Peyer's patch (tissue), 4 donors: ENCODE measurements at regions not wholly inside any gene's neighbourhood (a gene's known extent, or its start where the extent isn't known, plus 50 kb on each side); places are given as distances from the start of the nearest gene placed in this dataset.

Source experiments
- DNase-seq, 3 donors: peaks; one replicate each; pipeline ENCODE4 v3.0.0-alpha.2; 2017 to 2019
- H3K27ac ChIP-seq, 4 donors: fragments of 200-600 bp; sonication (generic); one replicate each; pipeline ENCODE4 v1.5.1; 2016 to 2019
- H3K27me3 ChIP-seq, 2 donors: fragments of 200-600 bp; sonication (generic); one replicate each; pipeline ENCODE4 v1.5.1; 2019
- H3K36me3 ChIP-seq, 3 donors: fragments of 200-600 bp; sonication (generic); one replicate each; pipeline ENCODE4 v1.5.1; 2016 to 2019
- H3K4me1 ChIP-seq, 4 donors: fragments of 200-600 bp; sonication (generic); one replicate each; pipeline ENCODE4 v1.5.1; 2016 to 2019
- H3K4me3 ChIP-seq, 4 donors: fragments of 200-600 bp; sonication (generic); 1 replicate in 3 of 4; 2 replicates in 1 of 4; pipeline ENCODE4 v1.5.1; 2016 to 2019; ENCODE audit warnings: mild to moderate bottlenecking in 1 of 4
- H3K9me3 ChIP-seq, 4 donors: fragments of 200-600 bp; sonication (generic); one replicate each; pipeline ENCODE4 v1.5.1; 2016 to 2019; ENCODE audit warnings: mild to moderate bottlenecking in 1 of 4
- CTCF ChIP-seq, 6 experiments: fragments of 450-650 bp in 4 of 6; fragments of 200-600 bp in 2 of 6; sonication (generic) in 1 of 6; IDR thresholded peaks; one replicate each; pipeline ENCODE4 v1.5.1; 2017 to 2019; ENCODE audit warnings: antibody characterized with exemption in 6 of 6, mild to moderate bottlenecking in 3 of 6, moderate library complexity in 1 of 6
- POLR2A ChIP-seq, 2 donors: fragments of 450-650 bp; IDR thresholded peaks; one replicate each; pipeline ENCODE4 v1.5.1; 2017; ENCODE audit warnings: antibody characterized with exemption in 2 of 2, mild to moderate bottlenecking in 2 of 2, moderate library complexity in 2 of 2

GRCh38 chr7:12091231-12091630 lies 119.9 kb upstream of the TMEM106B start:
- Histone ChIP-seq H3K9me3 (no peaks in the 10 kb centered on the region), H3K27ac (no peak overlapping the region), H3K27me3 (no peaks in the 10 kb centered on the region), H3K36me3 (no peaks in the 10 kb centered on the region), H3K4me1 (no peaks in the 10 kb centered on the region), H3K4me3 (peak overlapping the region in 1 of 4 donors; percentile 19)
- TF ChIP-seq POLR2A (IDR thresholded peaks at IDR 0.05) (no peak), CTCF (IDR thresholded peaks at IDR 0.05) (no peak)
- DNase-seq, result no peak

- H3K4me1 ChIP-seq, result no peaks in the 10 kb centered on the region
- no peak for DNase-seq
- TF ChIP-seq POLR2A (IDR thresholded peaks at IDR 0.05), result no peak
- TF ChIP-seq CTCF (IDR thresholded peaks at IDR 0.05), result no peak
- no peak overlapping the region for H3K27ac ChIP-seq
- no peak overlapping the region for H3K4me3 ChIP-seq
- H3K9me3 ChIP-seq, result no peaks in the 10 kb centered on the region
- no peaks in the 10 kb centered on the region for H3K36me3 ChIP-seq
- H3K27me3 ChIP-seq, result no peaks in the 10 kb centered on the region
Measured at GRCh38 chr7:12092499-12093130, 118.5 kb upstream of the TMEM106B start.

- no peak overlapping the region for H3K4me3 ChIP-seq
- TF ChIP-seq POLR2A (IDR thresholded peaks at IDR 0.05), result no peak
- no peak for TF ChIP-seq CTCF (IDR thresholded peaks at IDR 0.05)
- no peaks in the 10 kb centered on the region for H3K36me3 ChIP-seq
- DNase-seq, result no peak
- H3K9me3 ChIP-seq, result no peaks in the 10 kb centered on the region
- no peaks in the 10 kb centered on the region for H3K4me1 ChIP-seq
- H3K27me3 ChIP-seq, result no peaks in the 10 kb centered on the region
- no peak overlapping the region for H3K27ac ChIP-seq
Measured at GRCh38 chr7:12093365-12093764, 117.7 kb upstream of the TMEM106B start.

GRCh38 chr7:12094365-12094921 lies 116.7 kb upstream of the TMEM106B start:
- TF ChIP-seq POLR2A (IDR thresholded peaks at IDR 0.05) (no peak), CTCF (IDR thresholded peaks at IDR 0.05) (no peak)
- Histone ChIP-seq H3K9me3 (no peaks in the 10 kb centered on the region), H3K27ac (no peak overlapping the region), H3K4me1 (no peaks in the 10 kb centered on the region), H3K4me3 (no peak overlapping the region), H3K27me3 (no peaks in the 10 kb centered on the region), H3K36me3 (no peaks in the 10 kb centered on the region)
- DNase-seq, result no peak

GRCh38 chr7:12102126-12102525 lies 109.0 kb upstream of the TMEM106B start:
- Histone ChIP-seq H3K4me1 (no peaks in the 10 kb centered on the region), H3K9me3 (no peaks in the 10 kb centered on the region), H3K4me3 (no peak overlapping the region), H3K36me3 (no peaks in the 10 kb centered on the region), H3K27ac (no peak overlapping the region), H3K27me3 (no peaks in the 10 kb centered on the region)
- DNase-seq, result no peak
- TF ChIP-seq CTCF (IDR thresholded peaks at IDR 0.05), result no peak
- no peak for TF ChIP-seq POLR2A (IDR thresholded peaks at IDR 0.05)
